GM20000 (cell line): ENCODE measurements at regions not wholly inside any gene's neighbourhood (a gene's known extent, or its start where the extent isn't known, plus 50 kb on each side); places are given as distances from the start of the nearest gene placed in this dataset.
"Not testable (repeated sequence)": the region's sequence is repeated elsewhere in the genome, so short reads cannot be mapped to it uniquely, and the experiment has no call there.

Experiments used
- DNase-seq: peaks from one replicate; pipeline ENCODE4 v3.0.0; 2012; ENCODE audit warnings: low spot score
- CTCF ChIP-seq: IDR thresholded peaks from 2 replicates; pipeline ENCODE4 v1.5.1; 2012; ENCODE audit warnings: mild to moderate bottlenecking, control low read depth; ENCODE audit errors: extremely low read depth, missing control alignments

DNA sequence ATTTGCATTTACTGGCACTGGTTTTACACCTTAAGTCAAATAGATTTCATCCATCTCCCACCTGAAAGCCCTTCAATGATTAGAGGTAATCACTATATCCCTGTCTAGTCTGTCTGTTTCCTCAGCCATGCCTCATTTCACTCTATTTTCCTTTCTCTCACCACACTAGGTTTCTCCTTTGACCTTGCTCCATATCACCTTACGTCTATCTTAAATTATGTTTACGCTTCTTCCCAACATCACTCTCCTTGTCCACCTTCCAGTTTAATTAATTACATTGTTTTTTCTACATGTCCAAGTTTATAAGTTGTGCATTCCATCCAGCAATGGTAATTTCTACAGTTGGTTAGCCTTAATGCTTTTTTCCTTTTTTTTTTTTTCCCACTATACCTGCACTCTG is 396.7 kb upstream of the PDZRN3 start:
- TF ChIP-seq CTCF, result no peak
- no peak for DNase-seq

- TF ChIP-seq CTCF, result no peak
- DNase-seq, result no peak
Measured at GRCh38 chr3:74009961-74010844, 385.5 kb upstream of the PDZRN3 start.

DNA sequence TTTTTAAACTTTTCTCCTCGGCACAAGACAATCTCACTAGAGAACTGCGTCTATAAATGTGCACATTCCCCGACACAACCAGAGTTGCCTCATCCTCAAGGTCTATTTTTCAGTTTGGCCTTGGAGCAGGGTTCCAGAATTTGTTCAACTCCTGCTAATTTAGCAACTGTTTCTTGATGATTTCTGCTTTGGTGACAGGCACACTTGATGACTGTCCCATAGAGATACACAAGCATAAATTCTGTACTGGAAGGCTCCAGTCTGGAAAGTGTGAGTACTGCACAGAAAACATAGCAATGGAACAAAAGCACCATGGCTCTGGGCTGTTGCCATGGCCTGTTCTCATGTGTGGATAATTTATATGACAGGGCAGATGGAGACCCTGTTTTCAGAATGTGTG is 379.6 kb upstream of the PDZRN3 start:
- TF ChIP-seq CTCF, result no peak
- no peak for DNase-seq

DNA sequence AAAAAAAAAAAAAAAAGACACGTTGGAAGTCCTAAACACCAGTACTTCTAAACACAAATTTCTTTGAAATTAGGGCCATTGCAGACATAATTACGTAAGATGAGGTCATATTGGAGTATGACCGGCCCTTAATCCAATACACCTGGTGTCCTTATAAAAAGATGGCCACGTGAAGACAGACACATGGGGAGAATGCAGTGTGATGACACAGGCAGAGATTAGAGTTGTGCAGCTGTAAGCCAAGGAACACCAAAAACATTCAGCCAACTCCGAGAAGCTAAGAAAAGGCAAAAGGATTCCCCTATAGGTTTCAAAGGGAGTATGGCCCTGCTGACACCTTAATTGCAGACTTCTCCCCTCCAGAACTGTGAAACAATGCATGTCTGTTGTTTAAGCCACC is 379.0 kb upstream of the PDZRN3 start:
- TF ChIP-seq CTCF, result no peak
- no peak for DNase-seq

DNA sequence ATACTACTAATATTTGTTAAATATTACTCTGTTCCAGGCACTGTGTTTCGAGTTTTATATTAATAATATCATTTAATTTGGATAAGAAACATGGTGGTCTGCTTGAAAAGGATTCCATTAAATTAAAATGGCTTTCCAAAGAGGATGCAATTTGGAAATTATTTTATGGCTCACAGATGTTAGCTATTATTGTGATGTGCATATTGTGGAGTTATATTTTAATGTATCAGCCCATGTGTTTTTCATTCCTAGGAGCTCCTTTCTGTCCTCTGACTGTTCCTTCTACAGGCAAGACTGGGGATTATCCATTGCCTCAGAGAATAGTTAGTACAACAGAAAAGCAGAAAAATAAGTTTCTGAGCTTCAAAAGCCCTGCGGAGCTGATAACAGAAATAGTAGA is 376.7 kb upstream of the PDZRN3 start:
- no peak for TF ChIP-seq CTCF
- DNase-seq, result no peak

DNA sequence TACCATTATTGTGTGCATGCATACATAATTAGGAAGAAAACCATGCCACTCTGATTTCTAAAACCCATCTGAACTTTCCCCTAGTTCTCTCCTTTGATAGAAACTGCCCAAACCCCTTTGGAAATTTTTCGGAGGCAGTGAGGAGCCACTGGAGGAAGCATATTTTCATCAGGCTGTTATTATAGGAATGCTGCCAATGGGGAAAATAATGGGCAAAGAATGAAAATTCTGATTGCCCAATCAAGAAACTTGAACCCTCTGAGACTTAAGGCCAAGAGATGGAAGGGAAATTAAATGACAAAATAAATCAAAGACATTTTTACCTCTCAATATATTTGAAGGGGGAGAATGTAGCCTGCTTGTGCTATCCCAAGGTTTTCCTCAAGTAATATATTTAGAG is 376.0 kb upstream of the PDZRN3 start:
- no peak for DNase-seq
- TF ChIP-seq CTCF, result no peak

GRCh38 chr3:73999501-73999900 is 374.8 kb upstream of the PDZRN3 start:
- no peak for TF ChIP-seq CTCF
- no peak for DNase-seq

DNA sequence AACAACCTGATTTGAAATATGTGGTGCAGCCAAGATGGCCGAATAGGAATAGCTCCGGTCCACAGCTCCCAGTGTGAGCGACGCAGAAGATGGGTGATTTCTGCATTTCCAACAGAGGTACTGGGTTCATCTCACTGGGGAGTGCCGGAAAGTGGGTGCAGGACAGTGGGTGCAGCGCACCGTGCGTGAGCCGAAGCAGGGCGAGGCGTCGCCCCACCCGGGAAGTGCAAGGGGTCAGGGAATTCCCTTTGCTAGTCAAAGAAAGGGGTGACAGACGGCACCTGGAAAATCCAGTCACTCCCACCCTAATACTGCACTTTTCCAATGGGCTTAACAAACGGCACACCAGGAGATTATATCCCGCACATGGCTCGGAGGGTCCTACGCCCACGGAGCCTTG is 365.9 kb upstream of the PDZRN3 start:
- not testable (repeated sequence) for DNase-seq
